DMS79 (cell line): ENCODE measurements at regions not wholly inside any gene's neighbourhood (a gene's known extent, or its start where the extent isn't known, plus 50 kb on each side); places are given as distances from the start of the nearest gene placed in this dataset.
"Not testable (repeated sequence)": the region's sequence is repeated elsewhere in the genome, so short reads cannot be mapped to it uniquely, and the experiment has no call there.

Experiments
- DNase-seq: peaks from one replicate; lab custom pipeline; 2025; lab: John Stamatoyannopoulos, UW

DNA sequence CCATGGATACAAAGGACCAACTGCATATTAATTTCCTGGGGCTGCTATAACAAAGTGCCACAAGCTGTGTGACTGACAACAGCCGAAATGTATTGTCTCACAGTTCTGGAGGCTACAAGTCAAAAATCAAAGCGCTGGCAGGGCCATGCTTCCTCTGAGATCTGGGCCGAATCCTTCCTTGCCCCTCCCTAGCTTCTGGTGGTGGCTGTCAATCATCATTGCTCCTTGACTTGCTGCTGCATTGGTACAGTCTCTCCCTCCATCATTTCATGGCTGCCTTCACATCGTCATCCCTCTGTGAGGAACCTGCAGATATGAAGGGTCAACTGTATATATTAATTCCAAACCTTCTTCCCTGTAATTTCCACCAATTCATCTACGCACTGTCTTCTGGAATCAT lies 118.3 kb downstream of the EXOC5 start:
- DNase-seq = no peak

DNA sequence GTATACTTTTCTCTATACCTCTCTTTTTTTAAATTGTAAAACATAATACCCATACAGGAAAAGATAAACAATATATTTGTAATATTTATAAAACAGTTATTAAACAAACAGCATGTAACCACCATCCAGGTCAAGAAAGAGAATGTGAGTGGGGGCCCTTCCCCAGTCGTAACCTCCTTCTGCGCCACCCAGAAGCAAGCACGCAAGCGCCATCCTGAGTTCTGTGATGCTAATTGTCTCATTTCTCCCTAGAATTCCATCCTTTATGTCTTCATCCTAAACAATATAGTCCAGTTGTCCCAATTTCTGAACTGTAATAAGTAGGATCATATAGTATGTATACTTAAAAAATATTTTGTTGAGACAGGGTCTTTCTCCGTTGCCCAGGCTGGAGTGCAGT lies 129.5 kb downstream of the EXOC5 start:
- DNase-seq = no peak

DNA sequence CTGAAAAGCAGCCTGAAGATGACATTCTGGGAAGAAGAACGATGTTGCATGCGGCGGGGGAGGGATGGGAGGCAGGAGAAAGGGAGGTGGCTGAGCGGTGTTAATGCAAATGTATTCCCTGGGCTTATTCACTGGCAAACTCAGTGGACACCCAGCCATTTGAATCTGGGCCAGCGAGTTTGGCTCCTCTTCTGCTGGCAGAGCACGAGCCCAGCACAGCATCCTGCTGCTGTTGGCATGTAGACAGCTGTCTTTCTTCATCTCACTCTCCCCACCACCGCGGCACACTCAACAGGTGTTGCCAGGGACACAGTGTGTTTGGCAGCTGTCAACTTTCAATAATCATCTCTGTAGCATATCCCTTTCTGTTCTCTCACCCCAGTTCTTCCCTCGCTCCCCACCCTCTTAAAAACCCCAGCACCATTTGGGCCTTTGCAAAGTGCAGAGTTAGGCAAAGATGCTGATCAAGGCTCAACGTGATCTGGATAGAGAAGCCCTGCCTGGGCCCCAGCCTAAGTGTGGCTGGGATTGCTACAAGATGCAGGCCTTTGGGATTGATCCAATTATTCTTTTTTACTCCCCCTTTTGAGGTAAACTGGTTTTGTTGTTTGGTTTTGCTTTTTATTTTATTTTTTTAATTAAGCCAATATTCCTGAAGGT lies 131.9 kb downstream of the EXOC5 start:
- DNase-seq = no peak

DNA sequence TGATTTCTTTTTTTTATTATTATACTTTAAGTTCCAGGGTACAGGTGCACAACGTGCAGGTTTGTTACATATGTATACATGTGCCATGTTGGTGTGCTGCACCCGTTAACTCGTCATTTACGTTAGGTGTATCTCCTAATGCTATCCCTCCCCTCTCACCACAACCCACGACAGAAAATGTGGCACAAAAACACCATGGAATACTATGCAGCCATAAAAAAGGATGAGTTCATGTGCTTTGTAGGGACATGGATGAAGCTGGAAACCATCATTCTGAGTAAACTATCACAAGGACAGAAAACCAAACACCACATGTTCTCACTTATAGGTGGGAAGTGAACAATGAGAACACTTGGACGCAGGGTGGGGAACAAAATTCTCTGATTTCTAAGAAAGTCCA lies 140.9 kb downstream of the EXOC5 start:
- DNase-seq = not testable (repeated sequence)

- DNase-seq = no peak
These were observed 146.6 kb downstream of the EXOC5 start for GRCh38 chr14:57122129-57122528.

DNA sequence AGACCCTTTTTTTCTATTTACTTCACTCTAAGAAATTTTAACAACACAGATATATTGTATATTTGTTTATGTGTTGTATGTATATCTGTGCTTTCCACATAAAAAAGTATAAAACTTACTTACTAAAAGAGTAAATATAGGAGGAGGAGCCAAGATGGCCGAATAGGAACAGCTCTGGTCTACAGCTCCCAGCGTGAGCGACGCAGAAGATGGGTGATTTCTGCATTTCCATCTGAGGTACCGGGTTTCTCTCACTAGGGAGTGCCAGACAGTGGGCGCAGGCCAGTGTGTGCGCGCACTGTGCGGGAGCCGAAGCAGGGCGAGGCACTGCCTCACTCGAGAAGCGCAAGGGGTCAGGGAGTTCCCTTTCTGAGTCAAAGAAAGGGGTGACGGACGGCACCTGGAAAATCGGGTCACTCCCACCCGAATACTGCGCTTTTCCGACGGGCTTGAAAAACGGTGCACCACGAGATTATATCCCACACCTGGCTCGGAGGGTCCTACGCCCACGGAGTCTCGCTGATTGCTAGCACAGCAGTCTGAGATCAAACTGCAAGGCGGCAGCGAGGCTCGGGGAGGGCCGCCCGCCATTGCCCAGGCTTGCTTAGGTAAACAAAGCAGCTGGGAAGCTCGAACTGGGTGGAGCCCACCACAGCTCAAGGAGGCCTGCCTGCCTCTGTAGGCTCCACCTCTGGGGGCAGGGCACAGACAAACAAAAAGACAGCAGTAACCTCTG lies 156.5 kb downstream of the EXOC5 start:
- DNase-seq = not testable (repeated sequence)

GRCh38 chr14:57110411-57110810 lies 158.3 kb downstream of the EXOC5 start:
- DNase-seq = not testable (repeated sequence)

- DNase-seq = no peak
These were observed 177.6 kb downstream of the EXOC5 start for GRCh38 chr14:57091030-57091608.

DNA sequence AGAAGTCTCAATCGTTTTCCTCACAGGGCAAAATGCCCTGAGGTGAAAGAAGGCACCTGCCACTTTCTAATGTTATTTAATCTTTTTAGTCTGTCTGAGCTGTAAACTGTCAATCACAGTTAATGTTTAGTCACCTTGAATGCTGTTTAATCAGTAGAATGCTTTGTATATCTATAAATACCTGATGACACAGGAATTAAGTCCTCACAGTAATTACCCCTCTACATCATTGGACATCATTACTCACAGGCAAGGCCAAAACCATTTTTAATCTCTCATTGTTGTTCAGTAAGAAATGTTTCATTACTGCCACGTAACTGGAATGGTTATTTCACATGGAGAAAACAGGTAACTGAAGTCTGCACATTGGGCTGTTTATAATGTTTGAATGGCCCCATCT lies 178.8 kb downstream of the EXOC5 start:
- no peak for DNase-seq

DNA sequence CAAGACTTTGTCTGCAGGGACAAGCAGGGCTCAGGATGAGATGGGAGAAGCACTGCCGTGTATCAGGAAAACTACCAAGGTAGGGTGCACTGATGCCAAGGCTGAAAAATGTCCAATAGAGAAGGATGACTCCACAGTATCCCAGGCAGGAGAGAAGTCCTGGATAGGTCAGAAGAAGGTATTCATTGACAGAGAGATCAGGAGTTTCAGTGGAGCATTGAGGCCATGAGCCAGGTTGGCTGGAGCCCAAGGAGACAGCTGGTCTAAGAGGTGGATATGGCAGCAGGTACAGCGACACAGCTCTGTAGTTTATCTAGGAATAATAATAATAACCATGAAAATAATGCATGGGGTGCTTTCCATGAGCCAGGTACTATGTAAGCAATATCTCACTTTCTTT lies 180.9 kb downstream of the EXOC5 start:
- no peak for DNase-seq

DNA sequence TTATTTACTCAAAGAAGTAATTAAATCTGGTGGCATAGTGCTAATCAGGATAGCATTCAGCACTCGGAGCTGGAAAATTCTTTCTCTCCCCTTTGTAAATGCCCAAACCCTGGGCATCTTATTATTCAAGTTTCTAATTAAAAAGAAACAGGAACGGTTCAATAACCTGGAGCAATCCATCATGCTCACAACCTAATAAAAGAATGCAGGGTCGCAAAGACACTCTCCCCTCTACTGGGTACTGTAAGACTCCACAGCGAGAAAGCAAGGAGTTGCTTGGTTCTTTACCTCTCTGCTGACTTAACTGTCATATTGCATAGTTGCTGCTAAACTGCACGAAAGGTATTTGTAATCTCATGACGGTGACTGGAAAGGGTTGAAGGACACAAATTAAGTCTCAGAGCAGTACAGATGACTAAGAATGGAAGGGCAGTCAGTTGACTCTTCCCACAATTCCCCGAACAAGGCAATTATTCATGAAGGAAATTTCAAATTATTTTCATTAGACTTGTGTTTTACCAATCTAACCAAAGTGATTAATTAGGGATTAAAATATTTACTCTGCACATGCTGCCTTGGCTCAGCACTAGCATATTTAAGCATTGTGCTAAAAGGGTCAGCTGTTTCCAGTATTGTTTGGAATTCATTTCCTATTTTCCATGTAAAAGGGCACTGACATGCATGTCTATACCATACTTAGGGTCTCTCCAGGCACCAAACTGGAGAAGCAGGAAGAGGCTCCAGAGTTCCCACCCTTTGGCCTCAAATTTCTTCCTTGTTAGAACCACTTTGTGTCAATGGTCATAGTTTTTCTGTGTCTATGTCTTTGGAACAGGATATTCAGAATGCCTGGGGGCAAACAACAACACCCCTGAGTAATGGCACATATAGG lies 182.2 kb downstream of the EXOC5 start:
- DNase-seq = no peak

GRCh38 chr14:57085801-57086200 lies 182.9 kb downstream of the EXOC5 start:
- DNase-seq = peak; percentile 40

DNA sequence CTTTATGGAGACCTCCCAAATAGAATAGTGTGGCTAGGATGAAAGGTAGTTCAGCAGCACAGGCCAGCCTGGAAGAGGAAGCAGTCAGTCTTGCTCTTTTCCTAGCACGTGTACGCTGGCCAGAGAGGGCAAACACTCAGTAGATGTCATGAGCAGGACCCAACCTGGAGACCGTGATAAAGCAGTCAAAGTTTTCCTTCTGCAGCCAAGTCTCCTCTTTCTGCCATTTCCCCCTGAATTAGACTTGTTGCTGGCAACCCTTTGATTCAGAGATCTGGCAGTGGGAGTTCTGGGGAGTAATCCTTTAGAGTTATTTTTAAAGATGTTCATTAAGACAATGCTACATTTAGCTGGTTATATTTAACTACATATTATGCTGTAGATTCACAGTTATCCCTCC lies 183.7 kb downstream of the EXOC5 start:
- no peak for DNase-seq

DNA sequence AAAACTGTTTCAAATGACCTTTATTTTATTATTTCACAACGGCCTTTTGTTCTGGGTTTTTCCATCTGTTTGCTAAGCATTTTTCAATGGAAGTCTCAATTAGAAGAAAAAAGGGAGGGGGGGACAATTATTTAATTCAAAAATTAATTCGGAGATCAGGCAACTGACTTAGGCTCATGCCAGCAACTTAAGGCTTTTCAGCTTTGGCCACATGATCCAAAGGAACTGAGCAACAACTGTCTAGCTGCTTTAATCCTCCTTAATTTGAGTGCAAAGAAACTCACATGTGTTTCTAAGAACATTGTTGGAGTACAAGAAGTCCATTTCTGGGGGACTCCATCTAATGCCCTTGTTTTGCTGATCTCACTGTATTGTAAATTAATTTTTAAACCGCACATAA lies 188.0 kb downstream of the EXOC5 start:
- DNase-seq = no peak

GRCh38 chr14:57078054-57078453 lies 190.7 kb downstream of the EXOC5 start:
- no peak for DNase-seq

DNA sequence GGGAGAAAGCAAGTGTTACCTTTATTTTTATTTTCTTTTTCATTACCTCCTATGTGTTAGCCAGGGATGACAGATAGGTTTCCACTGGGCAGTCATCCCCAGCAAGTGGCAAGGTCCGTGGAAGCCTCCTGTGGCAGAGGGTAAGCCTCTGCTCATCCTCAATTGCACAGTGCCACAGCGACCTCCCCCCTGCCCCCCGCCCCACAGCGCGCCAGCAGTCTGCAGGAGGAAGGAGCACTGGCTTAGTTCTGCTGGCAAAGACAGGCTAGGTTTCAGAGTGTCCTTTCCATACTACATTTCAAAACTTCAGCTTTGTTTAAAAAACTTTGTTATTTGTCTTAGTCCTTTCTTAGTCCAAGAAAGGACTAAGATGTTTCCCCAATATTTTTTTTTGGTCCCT lies 194.7 kb downstream of the EXOC5 start:
- DNase-seq = no peak

GRCh38 chr14:57071639-57072038 lies 197.1 kb downstream of the EXOC5 start:
- DNase-seq = no peak

- no peak for DNase-seq
These were observed 199.0 kb downstream of the EXOC5 start for GRCh38 chr14:57069702-57070101.

- no peak for DNase-seq
These were observed 200.2 kb downstream of the EXOC5 start for GRCh38 chr14:57068511-57068910.

DNA sequence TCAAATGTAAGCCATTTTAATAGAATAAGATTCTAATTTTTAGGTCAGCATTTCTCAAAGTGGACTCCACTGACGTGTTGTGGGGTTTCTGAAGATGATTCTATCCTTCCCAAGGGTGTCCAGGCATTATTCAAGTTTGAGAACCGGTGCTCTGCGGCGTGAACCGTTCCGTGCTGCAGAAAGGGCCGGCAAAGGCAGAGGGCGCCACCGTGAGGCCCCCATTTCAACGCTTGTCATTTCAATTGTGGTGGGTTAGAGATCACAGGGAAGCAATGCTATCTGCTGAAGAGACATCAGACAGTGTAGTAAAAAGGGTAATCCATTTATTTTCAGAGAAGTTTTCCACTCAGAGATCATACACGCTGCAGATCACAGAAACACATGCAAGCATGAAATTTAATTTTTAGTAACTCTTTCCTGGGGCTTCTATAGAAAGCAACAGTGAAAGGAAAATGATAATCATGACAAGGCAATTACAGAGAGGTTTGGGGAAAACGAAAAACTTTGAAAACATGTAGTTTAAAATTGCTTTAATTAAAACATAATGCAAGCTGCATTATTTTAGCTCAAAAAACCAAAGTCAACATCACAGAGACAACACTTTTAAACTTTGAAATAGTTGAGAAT lies 201.7 kb downstream of the EXOC5 start:
- DNase-seq = no peak

DNA sequence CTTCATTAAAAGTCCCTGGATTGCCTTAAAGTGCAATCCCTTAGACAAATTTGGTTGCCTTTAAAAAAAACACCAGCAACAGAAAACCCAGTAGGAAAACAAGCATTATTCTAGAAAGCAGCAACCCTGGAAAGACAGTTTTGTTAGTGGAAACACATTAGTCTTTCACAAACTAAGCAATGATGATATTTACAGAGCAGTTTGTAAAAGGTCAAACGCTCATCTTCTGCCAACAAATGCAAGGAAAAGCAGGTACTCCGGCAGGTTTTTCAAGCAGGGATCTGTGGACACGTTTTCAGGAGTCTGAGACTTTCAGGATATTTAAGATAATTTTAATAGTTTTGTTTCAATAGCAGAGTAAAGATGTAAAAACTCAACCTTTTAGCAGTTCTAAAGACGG lies 202.2 kb downstream of the EXOC5 start:
- no peak for DNase-seq
